K562 (cell line): ENCODE measurements at regions not wholly inside any gene's neighbourhood (a gene's known extent, or its start where the extent isn't known, plus 50 kb on each side); places are given as distances from the start of the nearest gene placed in this dataset.

Source experiments
- ATAC-seq: fragments of 200-7000 bp; cut with Tn5 transposase; 3 replicates; pipeline ENCODE4 v1.9.1; 2020; ENCODE audit warnings: moderate library complexity
- BruUV-seq: library from RNA; stranded (reverse); fragments of 400-500 nt; replicated peaks from 2 replicates; lab custom pipeline; 2021; lab: Mats Ljungman, UMichigan
- CTCF ChIA-PET: fragments of 300-600 bp; formaldehyde crosslinking; extraction: SDS; loops from one replicate; lab custom pipeline; 2021; ENCODE audit warnings: low intra/inter-chr PET ratio; lab: Yijun Ruan, JAX
- POLR2A ChIA-PET: fragments of 300-600, 350-650 bp; sonication (Branson Sonifier 250); formaldehyde crosslinking; extraction: SDS; loops from one replicate; lab custom pipeline; 2021; ENCODE audit warnings: antibody characterized with exemption, inconsistent platforms; lab: Yijun Ruan, JAX
- DNase-seq, 4 experiments: peaks; one replicate each; pipeline versions ENCODE4 v3.0.0 to v3.0.0-alpha.2; 2011 to 2018; ENCODE audit warnings: low spot score in 3 of 4, mixed read lengths in 3 of 4; ENCODE audit errors: extremely low read depth in 1 of 4
- FAIRE-seq: peaks from 2 replicates; lab custom pipeline; 2011; peaks lifted over from hg19 to GRCh38; lab: Jason Lieb, UNC
- H2AFZ ChIP-seq: 2 replicates; pipeline ENCODE4 v1.6.0; 2011; ENCODE audit warnings: low read depth, low read length, control low read depth, inconsistent platforms
- H3K27ac ChIP-seq: fragments of 200-600 bp; 3 replicates; pipeline ENCODE4 v1.8.0; 2011; ENCODE audit warnings: low read depth, mild to moderate bottlenecking, control low read depth, inconsistent platforms, low read length, moderate library complexity, mixed read lengths; ENCODE audit errors: extremely low read depth
- H3K27me3 ChIP-seq, 2 experiments: fragments of 300-600 bp in 1 of 2; 2 replicates in 1 of 2; 3 replicates in 1 of 2; pipeline versions ENCODE4 v1.6.0 to v1.8.0; 2011; ENCODE audit warnings: inconsistent platforms in 2 of 2, low read length in 2 of 2, mild to moderate bottlenecking in 1 of 2, mixed read lengths in 1 of 2, moderate library complexity in 1 of 2; ENCODE audit not compliant: control insufficient read depth in 2 of 2, insufficient read depth in 2 of 2
- H3K36me3 ChIP-seq: fragments of 300-600 bp; 3 replicates; pipeline ENCODE4 v1.8.0; 2011; ENCODE audit warnings: mild to moderate bottlenecking, low read length, inconsistent platforms; ENCODE audit not compliant: control insufficient read depth, insufficient read depth
- H3K4me1 ChIP-seq, 2 experiments: fragments of 200-600 bp in 1 of 2; replicated peaks in 1 of 2; 2 replicates in 1 of 2; 3 replicates in 1 of 2; pipeline versions ENCODE4 v1.5.1 to v1.8.0; 2011; ENCODE audit warnings: inconsistent platforms in 2 of 2, low read length in 2 of 2, mild to moderate bottlenecking in 1 of 2, mixed read lengths in 1 of 2, moderate library complexity in 1 of 2; ENCODE audit not compliant: control insufficient read depth in 2 of 2, insufficient read depth in 2 of 2
- H3K4me2 ChIP-seq: 2 replicates; pipeline ENCODE4 v1.6.1; 2011; ENCODE audit warnings: low read length, control low read depth, inconsistent platforms, mixed read lengths; ENCODE audit not compliant: insufficient read depth
- H3K4me3 ChIP-seq: fragments of 200-600 bp; sonication (generic), shearing (Covaris generic); 2 replicates; pipeline ENCODE4 v1.5.1; 2016; ENCODE audit warnings: control low read depth, inconsistent platforms
- H3K79me2 ChIP-seq: fragments of 200-600 bp; 3 replicates; pipeline ENCODE4 v1.8.0; 2011; ENCODE audit warnings: low read length, inconsistent platforms; ENCODE audit not compliant: control insufficient read depth, insufficient read depth
- H3K9ac ChIP-seq, 2 experiments: 2 replicates each; pipeline versions ENCODE4 v1.6.0 to v1.6.1; 2011; ENCODE audit warnings: low read depth in 2 of 2, low read length in 2 of 2, control low read depth in 1 of 2, inconsistent platforms in 1 of 2, mild to moderate bottlenecking in 1 of 2, mixed read lengths in 1 of 2; ENCODE audit not compliant: insufficient read depth in 1 of 2
- H3K9me1 ChIP-seq: one replicate; pipeline ENCODE4 v1.6.0; 2011; ENCODE audit warnings: inconsistent platforms, mild to moderate bottlenecking, low read length, moderate library complexity; ENCODE audit not compliant: control insufficient read depth, insufficient read depth
- H3K9me3 ChIP-seq: replicated peaks from 2 replicates; pipeline ENCODE4 v1.5.1; 2011; ENCODE audit warnings: low read depth, low read length, inconsistent platforms; ENCODE audit not compliant: control insufficient read depth, insufficient read depth
- H4K20me1 ChIP-seq: replicated peaks from 2 replicates; pipeline ENCODE4 v1.6.1; 2011; ENCODE audit warnings: low read length, inconsistent platforms, mixed read lengths; ENCODE audit not compliant: control insufficient read depth, insufficient read depth
- BDP1 ChIP-seq: IDR thresholded peaks from 3 replicates; pipeline ENCODE4 v1.6.1; 2011; ENCODE audit not compliant: insufficient read length, insufficient read depth
- CREM ChIP-seq: IDR thresholded peaks from 2 replicates; pipeline ENCODE4 v1.6.1; 2014; ENCODE audit warnings: antibody characterized with exemption, low read depth
- ETS2 ChIP-seq: IDR thresholded peaks from 2 replicates; pipeline ENCODE4 v1.6.1; 2016; ENCODE audit warnings: borderline replicate concordance, missing genetic modification characterization, mild to moderate bottlenecking, moderate library complexity, missing compliant biosample characterization; ENCODE audit not compliant: poor library complexity, severe bottlenecking
- HMG20A ChIP-seq: fragments of 450-650 bp; formaldehyde crosslinking; conservative IDR thresholded peaks from 2 replicates; pipeline ENCODE4 v1.4.0; 2020; ENCODE audit warnings: mild to moderate bottlenecking, mixed read lengths
- NCOA6 ChIP-seq: fragments of 450-650 bp; IDR thresholded peaks from 2 replicates; pipeline ENCODE4 v1.6.1; 2017; ENCODE audit warnings: mild to moderate bottlenecking
- ZBTB40 ChIP-seq, 2 experiments: fragments of 450-650 bp in 1 of 2; sonication (generic) in 1 of 2; formaldehyde crosslinking in 1 of 2; IDR thresholded peaks; 2 replicates each; pipeline versions ENCODE4 v1.7.1 to v1.9.0; 2016 to 2022; ENCODE audit warnings: inconsistent platforms in 1 of 2, mild to moderate bottlenecking in 1 of 2, missing genetic modification reagents in 1 of 2
- ZNF354B ChIP-seq: fragments of 250-450 bp; sonication (Bioruptor Pico); IDR thresholded peaks from 2 replicates; pipeline ENCODE4 v1.4.0; 2020
- ZNF551 ChIP-seq: fragments of 250-450 bp; sonication (Bioruptor Pico); IDR thresholded peaks from 2 replicates; pipeline ENCODE4 v1.5.0; 2021; ENCODE audit warnings: mild to moderate bottlenecking, moderate library complexity
- WGBS: fragments of 100-300 bp; shearing (Covaris generic); methylation state at CpG from one replicate; pipeline ENCODE4 v1.1.6; 2016; ENCODE audit warnings: low coverage, mixed read lengths; ENCODE audit not compliant: insufficient coverage; ENCODE audit errors: missing lambda C conversion rate; 5-methylcytosine and 5-hydroxymethylcytosine counted together
- in situ Hi-C: fragments of 300-500 bp; cut with MboI; formaldehyde crosslinking; loops from 4 replicates; pipeline ENCODE4 v1.15.0; 2018; ENCODE audit warnings: inconsistent platforms, mixed read lengths
- intact Hi-C: fragments of 100-400 bp; cut with micrococcal nuclease; formaldehyde crosslinking; loops from 2 replicates; pipeline ENCODE4 v1.14.2; 2022

DNA sequence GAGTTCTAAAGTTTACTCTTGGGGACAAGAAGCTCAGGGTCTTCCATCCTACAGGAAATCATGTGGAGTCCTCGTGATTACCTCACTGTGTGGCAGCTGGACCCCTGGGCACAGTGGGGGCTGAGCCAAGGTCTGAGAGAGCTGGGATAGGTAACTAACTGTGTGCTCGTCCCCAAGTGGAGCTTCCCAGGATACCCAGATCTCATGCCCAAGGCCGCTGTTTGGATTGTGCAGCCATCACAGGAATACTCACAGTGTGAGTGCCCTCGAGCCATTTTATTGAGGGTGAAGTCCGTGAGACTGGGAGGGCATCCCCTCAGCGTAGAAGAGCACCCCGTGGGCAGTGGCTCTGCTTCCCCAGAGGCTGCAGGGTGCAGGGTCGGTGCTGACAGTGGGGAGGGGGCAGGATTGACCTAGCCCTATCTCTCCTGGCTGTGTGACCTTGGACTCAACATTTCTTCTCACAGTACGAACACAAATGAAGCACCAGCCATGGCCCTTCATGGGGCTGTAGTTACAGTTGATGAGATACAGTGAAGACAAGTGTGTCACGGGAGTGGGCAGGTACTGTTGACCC, 69.6 kb upstream of the LEP start:
- in situ Hi-C loops (no loop called here), intact Hi-C loops (no loop called here)
- TF ChIP-seq ZBTB40 (IDR thresholded peaks at IDR 0.05) (no peak), ZBTB40 (CRISPR knock-in tag; IDR thresholded peaks at IDR 0.05) (no peak), ZNF551 (no peak), ETS2 (no peak), NCOA6 (no peak), CREM (no peak), HMG20A (no peak), ZNF354B (no peak), BDP1 (no peak)
- peaks cover 4% of the 10 kb centered on the region for H3K9me1 ChIP-seq
- H3K9ac ChIP-seq = no peak overlapping the region
- H3K4me3 ChIP-seq = no peak overlapping the region
- POLR2A ChIA-PET = interaction anchor here (0.7 to 2.2 kb wide), 4 partner anchors 9 to 566 kb away, joined by 3 to 6 read pairs (median 3); no protein-coding TSS in a partner anchor
- no peaks in the 10 kb centered on the region for H3K36me3 ChIP-seq
- CTCF ChIA-PET = no interaction called here
- ATAC-seq (no peak), DNase-seq (no peak), FAIRE-seq (no peak)
- H3K27me3 ChIP-seq = peaks cover 36 to 70% of the 10 kb centered on the region in 2 experiments
- peaks cover 21% of the 10 kb centered on the region for H4K20me1 ChIP-seq
- no peaks in the 10 kb centered on the region for H3K9me3 ChIP-seq
- WGBS = 0% methylated on average over 10 of the region's 10 CpGs
- no peak overlapping the region for H3K27ac ChIP-seq
- H3K79me2 ChIP-seq = no peaks in the 10 kb centered on the region
- no TSS peak for BruUV-seq
- no peak overlapping the region for H2AFZ ChIP-seq
- no peak overlapping the region for H3K4me2 ChIP-seq
- H3K4me1 ChIP-seq = peaks cover 0 to 22% of the 10 kb centered on the region in 2 experiments; a peak in 2 of 5 replicates
